GM21717 (cell line): ENCODE measurements at regions not wholly inside any gene's neighbourhood (a gene's known extent, or its start where the extent isn't known, plus 50 kb on each side); places are given as distances from the start of the nearest gene placed in this dataset.
"Not testable (repeated sequence)": the region's sequence is repeated elsewhere in the genome, so short reads cannot be mapped to it uniquely, and the experiment has no call there.

Experiments used
- ATAC-seq: cut with Tn5 transposase; IDR thresholded peaks from one replicate; pipeline ENCODE4 v1.9.1; 2021; ENCODE audit warnings: mild to moderate bottlenecking, moderate library complexity; ENCODE audit not compliant: unreplicated experiment

DNA sequence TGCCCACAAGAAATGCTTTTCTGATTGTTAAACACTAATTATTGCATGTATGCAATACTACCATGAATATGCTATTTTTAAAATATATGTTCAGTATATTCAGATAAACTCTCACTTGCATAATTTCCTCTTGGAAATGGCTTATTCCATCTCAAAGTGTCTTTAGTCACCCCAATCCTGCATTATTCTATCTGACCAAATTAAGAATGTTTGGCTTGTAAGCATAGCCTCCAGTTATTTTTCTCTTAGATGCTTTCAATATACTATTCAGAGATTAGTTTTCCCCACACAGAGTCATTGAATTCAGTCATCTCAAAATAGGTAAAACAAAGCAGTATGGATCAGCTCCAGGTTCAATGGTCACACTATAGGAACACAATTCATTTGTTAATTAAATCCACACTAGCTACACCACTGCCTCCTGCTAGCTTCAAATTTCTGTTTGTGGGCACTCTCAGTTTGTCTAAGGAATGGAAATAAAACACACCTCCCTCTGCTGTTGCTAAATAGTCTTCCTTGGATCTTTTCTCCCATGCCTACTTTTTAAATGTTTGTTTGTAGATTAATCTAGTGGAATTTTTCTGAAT is 134.6 kb upstream of the TBCA start:
- no peak for ATAC-seq

DNA sequence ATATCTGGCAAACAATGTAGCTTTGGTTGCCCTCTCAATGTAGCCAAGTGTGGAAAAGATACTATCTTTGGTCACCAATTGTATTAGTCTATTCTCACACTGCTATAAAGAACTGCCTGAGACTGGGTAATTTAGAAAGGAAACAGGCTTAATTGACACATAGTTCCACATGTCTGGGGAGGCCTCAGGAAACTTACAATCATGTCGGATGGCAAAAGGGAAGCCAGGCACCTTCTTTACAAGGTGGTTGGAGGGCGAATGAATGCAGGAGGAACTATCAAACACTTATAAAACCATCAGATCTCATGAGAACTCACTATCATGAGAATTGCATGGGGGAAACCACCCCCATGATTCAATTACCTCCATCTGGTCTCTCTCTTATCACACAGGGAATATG is 133.1 kb upstream of the TBCA start:
- ATAC-seq, result no peak

DNA sequence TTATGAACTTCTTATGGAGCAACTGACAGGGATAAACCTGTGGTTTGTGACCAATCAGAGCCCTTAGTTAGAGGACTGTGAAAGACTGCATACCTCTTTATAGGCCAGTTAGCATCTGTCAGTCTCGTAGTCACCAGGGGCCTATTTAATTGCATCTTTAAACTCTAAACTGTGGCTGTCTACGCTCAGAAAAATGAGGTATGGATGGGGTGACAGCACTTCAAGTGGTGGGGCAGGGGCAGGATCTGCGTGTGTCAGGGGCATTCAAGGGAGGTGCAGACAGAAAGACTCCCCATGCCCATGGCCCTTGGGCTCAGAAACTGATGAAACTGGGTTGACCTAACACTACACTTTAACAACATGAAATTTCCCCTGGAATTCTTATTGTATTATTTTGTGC is 132.6 kb upstream of the TBCA start:
- no peak for ATAC-seq

DNA sequence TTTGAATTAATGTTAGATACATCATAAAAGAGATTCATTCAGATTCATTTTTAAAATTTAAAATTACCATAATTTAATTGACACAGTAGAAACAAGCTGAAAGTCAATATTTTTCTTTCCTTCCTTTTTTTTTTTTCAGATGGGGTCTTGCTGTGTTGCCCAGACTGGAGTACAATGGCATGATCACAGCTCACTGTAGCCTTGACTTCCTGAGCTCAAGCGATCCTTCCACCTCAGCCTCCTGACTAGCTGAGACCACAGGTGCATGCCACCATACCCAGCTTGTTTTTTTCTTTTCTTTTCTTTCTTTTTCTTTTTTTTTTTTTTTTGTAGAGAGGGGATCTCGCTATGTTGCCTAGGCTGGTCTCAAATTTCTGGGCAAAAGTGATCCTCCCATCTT is 131.6 kb upstream of the TBCA start:
- no peak for ATAC-seq

DNA sequence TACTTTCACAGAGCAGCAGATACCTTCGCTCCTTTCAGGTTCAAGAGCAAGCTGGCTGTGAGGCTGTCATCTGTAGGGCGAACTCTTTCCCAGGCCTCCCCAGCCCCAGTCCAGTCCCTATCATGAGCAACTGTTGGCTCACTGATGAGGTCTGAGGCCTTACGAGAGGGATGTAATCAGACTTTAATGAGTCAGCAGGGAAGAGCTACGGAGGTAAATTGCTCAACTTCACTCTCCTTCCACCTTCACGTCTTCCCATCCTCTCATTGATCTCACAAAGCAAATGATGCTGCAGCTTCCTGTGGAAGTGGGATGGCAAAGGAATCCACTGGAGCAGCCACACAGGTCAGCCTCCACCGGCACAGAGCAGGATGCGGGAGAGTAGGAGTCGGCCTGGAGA is 130.7 kb upstream of the TBCA start:
- ATAC-seq, result no peak

DNA sequence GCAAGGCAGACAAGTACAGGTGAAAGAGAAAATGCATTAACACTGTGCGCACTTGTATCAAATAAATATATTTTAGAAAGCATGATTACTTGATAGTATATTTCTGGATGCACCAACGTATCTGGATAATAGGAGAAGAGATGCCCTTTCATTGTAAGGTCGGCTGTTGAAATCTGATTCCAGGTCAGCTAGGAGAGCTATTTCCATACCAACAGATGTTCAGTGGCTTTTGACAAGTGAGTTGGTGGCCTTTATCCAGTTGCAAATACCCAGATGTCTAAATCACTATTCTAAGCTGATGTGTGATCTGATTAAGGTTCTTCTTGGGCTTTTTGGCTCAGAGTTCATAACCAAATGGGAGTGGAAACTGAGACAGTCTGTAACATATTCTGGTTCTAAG is 128.2 kb upstream of the TBCA start:
- no peak for ATAC-seq

DNA sequence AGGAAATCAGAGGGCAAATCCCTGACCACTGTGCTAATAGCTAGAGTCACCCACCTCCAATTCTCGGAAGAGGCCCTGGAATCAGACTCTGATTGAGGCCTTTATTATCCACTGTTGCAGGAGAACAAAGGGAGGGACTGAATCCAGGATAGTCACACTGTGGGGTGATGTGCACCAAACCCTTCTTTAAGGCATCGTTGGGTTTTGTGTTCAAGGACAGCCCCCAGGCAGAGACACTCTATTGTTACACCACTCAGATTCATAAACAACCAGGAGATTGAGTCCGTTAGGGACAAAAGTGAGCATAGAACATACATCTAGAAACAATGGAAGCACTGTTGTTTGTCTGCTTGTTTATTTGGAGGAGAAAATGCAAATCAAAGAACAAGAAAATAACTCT is 124.6 kb upstream of the TBCA start:
- no peak for ATAC-seq

DNA sequence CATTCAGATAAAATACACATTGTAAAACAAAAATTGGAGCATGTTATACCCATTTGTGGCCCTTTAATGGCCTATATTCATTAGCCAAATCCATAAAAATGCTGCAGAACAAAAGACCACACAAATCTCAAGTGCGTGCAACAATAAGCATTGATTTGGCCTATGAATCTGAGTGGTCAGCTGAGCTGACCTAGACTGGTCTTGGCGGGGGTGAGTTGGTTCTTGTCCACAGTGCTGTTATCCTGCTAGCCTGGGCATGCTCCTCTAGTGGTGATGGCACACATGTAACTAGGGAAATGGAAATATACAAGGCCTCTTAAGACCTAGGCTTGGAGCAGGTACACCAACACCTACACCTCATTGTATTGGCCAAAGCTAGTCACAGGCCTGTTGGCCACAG is 122.2 kb upstream of the TBCA start:
- no peak for ATAC-seq

DNA sequence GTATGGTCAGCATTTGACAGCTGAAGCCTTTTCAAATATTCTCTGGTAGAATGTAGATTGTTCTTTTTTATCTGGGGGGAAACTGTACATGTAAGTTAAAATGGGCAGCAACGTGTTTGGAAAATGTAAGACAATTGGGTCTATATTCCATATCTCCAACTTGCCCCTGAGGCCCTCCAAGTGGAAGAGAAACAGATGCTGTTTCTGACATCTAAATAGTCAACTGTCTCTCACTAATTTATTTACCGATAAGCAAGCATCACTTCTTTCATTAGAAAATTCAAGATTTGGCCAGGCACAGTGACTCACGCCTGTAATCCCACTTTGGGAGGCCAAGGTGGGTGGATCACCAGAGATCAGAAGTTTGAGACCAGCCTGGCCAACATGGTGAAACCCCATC is 120.2 kb upstream of the TBCA start:
- no peak for ATAC-seq

DNA sequence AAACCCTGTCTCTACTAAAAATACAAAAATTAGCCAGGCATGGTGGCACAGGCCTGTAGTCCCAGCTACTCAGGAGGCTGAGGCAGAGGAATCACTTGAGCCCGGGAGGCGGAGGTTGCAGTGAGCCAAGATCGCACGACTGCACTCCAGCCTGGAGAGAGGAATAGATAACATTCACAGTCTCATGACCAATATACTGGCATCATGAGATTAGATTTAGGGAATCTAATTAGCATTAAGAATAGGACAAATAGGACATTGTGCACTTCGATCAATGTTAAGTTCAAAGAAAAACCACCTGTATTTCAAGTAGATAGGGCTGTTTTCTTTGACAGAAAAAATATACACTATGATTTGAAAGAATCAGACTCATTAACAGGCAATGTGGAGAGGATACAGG is 118.0 kb upstream of the TBCA start:
- ATAC-seq, result not testable (repeated sequence)

DNA sequence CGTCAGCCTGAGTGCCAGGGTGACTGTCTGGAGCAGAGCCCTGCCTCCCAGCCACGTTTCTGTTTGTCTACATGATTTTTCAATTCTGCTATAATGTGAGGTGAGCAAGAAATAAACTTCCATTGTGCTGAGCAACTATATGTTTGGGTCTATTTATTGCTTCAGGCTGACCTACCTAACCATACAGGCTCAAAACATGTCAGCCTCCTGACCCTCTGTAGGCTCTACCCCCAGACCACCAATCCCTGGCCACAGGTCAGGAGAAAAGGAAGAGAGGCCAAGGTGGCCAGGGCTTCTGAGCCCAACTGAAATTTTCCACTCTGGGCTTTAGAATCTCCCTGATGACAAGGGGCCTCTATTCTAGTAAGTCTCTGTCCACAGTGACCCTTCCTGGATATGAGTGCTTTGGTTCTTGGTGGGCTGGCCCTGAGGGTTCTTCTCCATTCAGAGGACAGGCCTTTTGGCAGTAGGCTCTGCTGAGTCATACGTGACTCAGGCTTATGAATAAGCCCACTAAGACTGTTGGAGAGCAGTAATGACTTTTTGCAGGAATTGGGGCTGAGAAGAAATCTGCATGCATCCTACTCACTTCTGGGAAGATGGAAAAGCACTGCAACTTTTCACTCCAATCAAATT is 117.2 kb upstream of the TBCA start:
- ATAC-seq, result no peak

DNA sequence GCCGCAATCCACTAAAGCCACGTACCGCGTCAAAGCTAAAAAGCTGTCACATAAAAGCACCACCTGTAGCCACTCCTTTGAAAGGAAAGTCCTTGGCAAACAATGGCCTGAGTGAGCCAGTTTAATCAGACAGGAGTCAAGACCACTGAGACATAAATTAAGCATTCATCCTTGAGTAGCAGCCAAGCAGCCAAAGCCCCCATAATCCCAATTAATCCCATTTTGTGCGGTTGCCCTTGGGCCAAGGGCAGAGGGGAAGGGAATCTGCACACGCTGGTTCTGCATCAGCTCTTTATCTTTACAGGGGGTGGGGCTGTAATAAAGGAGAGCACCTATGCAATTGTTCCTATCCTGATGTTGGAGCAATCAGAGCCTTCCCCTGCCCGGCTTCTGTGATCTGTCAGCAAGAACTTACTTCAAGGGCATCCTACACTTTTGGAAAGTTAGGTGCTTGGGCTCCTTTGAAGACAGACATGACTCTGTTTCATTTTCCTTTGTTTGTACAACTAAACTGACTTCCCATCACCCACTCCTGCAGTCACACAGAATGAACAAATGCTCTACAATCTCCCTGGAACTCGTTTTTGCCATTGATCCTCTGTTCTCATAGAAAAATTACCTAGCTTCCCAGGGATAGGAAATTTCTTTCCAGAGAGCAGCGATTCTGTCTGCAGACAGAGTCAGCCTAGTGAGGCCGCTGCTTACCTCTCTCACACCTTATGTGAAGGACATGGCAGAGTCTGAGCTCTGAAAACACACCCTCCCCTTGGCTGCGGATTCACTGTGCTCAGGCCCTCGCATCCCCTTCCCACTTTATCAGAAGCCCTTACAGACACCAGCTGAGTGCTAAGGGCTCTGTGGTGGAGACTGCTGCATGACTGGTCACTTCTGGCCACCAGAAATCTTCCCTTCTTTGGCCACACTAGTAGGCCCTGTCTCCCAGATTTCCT is 116.2 kb upstream of the TBCA start:
- no peak for ATAC-seq

DNA sequence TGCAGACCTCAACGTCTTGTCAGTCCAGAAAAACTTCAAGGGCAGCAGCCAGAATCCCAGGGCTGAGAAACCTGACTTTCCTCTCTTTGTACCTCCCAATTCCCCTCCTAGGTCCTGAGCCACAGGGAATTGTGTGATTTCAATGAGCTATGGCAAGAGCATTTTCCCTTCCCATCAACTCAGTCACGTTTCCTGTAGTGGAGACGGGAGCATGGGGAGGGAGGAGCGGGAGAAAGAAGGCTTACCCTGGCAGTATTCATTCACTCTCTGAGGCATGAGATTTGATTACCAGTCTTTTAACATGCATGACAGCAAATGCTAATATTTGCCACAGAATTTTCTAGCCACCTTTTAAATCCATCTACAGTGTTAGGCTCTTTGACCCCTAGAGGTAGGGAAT is 109.4 kb upstream of the TBCA start:
- ATAC-seq, result no peak

DNA sequence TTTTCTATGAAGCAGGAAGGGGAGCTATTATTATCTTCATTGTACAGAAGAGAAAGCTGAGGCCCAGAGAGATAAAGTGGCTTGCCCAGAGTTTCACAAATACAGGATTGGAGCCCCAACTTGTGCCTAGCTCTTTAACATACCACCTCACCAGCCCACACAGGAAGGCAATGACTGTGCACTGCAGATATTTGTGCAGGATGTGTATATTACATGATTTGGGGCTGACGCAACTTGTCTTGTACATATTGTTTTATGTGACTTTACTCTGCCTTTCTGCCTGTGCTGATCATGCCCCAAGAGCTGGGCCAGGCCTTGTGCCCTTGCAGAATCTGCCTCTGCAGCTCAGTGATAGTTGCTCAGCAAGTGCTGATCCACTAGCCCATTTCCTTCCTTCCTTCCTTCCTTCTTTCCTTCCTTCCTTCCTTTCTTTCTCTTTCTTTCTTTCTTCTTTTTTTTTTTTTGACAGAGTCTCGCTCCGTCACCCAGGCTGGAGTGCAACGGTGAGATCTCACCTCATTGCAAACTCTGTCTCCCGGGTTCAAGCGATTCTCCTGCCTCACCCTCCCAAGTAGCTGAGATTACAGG is 106.6 kb upstream of the TBCA start:
- no peak for ATAC-seq

DNA sequence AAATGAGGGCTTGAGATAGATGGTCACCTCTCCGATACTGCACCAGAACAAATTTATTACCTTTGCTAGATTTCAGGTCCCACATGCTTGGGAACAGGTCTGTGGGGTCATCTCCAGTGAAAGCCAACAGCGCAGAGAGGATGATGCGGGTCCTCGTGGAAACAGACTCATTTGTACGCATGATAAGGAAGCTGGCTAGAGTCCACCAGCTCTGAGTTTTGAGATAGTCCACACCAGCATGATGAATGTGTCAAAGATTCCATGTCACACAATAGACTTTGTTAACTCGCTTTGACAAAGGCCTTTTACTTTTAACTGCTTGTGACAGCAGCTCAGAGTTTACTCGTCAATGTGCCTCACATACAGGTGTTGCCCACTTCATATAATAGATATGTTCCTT is 105.4 kb upstream of the TBCA start:
- no peak for ATAC-seq

DNA sequence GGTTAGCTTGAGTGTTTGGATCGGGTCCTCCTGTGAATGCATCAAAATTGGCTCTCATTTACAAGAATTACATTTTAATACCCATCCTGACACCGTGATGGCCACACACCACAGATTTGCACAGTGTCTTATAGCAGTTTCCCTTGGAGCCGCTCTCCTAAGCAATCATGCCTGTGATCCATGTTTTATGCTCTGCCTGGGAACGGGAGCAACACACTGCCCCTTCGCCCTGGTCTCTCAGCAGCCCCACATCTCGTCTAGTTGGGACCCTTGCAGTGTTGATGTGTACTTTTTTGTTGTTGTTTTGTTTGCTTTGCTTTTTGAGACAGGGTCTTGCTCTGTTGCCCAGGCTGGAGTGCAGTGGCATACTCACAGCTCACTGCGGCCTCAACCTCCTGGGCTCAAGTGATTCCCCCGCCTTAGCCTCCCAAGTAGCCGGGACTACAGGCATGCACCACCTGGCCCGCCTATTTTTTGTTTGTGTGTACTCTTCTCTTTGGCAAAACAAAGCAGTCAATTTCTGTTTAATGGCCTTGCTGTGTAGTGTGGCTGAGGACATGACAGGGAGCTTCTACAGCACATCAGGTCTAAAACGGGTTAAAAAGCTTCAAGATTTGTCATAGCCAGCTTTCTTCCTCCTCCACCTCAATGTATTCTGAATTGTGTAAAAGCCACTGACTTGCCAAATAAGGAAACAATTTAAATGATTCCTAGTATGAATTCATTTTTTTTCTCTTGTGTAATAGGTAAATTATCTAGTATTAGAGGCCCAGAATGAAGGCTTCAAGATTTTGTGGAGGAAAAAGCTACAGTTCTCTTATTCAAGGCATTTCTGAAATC is 101.6 kb upstream of the TBCA start:
- ATAC-seq, result no peak

DNA sequence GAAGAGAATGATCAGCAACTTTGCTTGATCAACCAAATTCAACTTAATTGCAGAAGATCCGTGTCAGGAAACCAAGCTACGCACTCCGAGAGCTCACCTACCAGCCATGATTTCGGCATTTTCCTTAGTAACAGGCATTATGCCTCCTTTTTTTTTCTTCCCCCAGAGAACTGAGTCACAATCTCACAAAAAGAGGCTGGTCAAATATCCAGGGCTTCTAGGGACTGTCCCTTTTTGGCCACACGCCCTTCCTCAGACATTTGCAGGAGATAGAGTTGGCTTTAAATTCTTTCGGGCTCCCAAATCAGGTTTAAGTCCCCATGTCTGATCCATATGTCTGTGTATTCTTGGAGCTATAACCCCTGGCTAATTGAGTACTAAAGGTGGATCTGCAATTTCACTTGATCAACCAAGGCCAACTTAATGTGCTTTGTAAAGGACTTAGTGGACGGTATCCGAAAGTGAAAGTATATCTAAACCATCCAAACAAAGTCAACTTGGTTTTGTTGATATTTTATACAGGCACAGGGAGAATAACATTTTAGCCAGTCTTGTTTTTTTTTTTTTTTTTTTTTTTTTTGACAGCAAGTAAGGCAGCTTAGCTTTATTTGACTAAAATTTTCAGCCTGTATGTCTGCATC is 100.8 kb upstream of the TBCA start:
- ATAC-seq, result no peak

DNA sequence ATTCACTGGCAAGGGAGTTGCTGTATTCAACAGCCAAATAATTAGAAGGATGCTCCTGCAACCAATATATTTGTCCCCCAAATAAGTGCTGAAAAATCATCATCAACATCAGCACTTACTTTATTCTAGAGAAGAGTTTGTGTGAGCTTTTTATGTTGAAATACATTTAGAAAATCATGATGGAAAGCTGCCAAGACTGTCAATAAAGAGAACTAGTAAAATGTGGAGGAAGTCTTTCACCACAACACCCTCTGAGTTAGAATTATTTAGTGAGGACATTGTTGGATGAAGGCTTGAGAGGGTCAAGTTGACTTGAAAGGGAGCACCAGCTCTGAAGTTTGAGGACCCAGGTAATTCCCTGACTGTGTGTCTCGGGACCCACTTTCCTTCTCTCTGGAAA is 100.2 kb upstream of the TBCA start:
- ATAC-seq, result no peak

DNA sequence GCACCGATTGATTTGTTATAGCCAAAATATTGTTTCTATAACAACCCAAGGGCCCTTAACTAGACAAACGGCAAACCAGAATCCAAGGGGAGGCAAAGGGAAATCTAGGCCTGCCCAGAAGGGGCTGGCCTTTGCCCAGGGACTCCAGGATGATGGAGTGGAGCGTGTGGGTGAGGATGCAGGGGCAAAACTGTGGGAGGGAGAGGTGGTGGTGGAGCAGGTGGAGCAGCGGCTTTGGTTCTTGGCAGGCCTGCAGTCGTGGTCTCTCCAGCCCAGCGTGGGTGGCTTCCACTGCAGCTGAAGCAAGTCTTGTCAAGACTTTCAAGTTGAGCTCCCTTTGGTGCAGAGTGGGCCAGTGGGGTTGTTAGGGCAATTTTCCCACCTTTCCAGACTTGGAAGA is 98.6 kb upstream of the TBCA start:
- no peak for ATAC-seq

DNA sequence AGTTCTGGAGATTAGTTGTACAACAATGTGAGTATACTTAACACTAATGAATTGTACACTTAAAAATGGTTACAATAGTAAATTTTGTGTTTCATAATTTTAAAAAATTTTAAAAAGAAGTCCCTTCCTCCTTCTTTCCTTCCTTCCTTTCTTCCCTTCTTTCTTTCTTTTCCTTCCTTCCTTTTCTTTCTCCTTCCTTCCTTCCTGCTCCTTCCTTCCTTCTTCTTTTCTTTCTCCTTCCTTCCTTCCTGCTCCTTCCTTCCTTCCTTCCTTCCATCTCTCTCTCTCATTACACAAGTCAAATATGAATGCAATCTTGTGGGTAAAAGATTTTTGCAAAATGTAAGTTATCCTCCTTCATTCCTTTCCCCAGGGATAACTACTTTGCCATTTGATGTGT is 97.1 kb upstream of the TBCA start:
- no peak for ATAC-seq
